GM21526 (cell line): ENCODE measurements at regions not wholly inside any gene's neighbourhood (a gene's known extent, or its start where the extent isn't known, plus 50 kb on each side); places are given as distances from the start of the nearest gene placed in this dataset.

Source experiments
- ATAC-seq: cut with Tn5 transposase; IDR thresholded peaks from one replicate; pipeline ENCODE4 v1.9.1; 2021; ENCODE audit warnings: moderate library complexity; ENCODE audit not compliant: unreplicated experiment, low FRiP score

DNA sequence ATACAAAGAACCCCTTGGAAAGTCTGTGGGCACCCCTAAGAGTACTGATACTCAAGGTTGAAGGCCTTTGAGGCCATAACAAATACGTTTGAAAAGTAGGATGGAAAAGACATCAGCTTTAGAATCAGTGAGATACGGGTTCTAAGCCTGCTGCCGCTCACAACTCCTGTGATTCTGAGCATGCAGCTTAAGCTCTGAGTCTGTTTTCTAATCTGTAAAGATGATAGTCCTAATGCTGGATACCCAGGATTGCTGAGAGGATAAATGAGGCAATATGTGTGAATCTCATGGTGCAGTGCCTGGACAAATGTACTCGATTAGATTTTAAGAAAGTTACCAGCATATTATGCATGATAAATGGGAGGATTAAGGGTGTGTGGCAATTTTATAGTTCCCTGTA lies 321.0 kb upstream of the HSF2 start:
- no peak for ATAC-seq

GRCh38 chr6:122079916-122080315 lies 319.5 kb upstream of the HSF2 start:
- no peak for ATAC-seq

- ATAC-seq: no peak
These were observed 317.5 kb upstream of the HSF2 start for GRCh38 chr6:122081921-122082320.

DNA sequence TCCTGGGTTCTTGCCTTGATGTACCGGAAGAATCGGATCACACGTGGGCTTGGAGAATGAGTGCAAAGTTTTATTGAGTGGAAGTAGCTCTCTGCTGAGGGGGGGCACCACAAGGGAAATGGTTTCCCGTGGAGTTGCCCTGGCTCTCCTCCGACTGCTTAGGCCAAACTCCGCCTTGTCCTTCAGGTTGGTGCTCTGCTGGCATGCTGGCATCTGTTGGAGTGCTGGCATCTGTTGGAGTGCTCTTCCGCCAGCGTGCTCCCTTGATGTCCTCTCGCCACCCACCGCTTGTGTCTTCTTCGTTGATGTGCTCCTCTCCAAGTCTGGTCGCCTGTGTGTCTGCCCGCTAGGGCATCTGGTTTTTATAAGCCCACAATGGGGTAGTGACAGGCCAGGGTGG lies 317.1 kb upstream of the HSF2 start:
- ATAC-seq: no peak

GRCh38 chr6:122092366-122092765 lies 307.1 kb upstream of the HSF2 start:
- ATAC-seq: no peak

DNA sequence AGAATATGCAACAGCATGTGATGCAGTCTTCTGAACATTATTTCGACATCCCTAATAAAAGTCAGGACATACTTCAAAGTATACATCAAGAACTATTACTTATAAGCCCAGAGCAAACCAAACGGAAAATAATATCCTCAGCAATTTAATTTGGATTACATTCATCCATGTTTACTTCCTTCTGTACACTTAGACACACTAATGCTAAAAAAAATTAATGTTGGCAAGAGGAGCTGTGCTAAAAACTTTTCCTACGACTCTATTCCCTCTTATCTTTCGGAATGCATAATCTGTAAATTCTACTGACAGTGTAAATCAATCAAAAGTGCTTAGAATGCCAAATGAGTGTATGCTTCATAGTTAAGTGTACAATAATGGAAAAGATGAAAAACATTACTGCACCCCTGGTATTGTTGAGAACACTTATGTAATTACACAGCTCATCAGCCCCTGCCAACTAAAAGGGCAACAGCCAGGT lies 301.2 kb upstream of the HSF2 start:
- no peak for ATAC-seq

GRCh38 chr6:122102026-122102425 lies 297.4 kb upstream of the HSF2 start:
- no peak for ATAC-seq

- no peak for ATAC-seq
These were observed 292.1 kb upstream of the HSF2 start for GRCh38 chr6:122107256-122107852.

DNA sequence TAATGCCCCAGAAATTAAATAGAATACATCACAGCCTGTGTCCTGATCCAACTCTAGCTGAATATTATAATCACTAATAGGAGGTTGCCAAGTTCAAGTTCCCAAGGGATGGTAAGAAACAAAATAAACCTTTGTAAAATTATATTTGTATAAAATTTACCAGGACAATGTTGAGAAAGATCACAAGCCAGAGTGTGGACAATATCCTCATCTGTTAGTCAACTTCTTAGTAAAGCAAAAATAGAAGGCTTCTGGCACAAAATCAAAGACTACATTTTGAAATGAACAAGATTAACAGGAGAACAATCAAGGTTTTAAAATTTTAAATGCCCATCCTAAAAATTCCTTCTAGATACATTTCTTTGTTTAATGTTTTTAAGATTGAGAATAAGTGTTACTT lies 290.4 kb upstream of the HSF2 start:
- no peak for ATAC-seq

- ATAC-seq: no peak
These were observed 284.7 kb upstream of the HSF2 start for GRCh38 chr6:122114717-122115116.

DNA sequence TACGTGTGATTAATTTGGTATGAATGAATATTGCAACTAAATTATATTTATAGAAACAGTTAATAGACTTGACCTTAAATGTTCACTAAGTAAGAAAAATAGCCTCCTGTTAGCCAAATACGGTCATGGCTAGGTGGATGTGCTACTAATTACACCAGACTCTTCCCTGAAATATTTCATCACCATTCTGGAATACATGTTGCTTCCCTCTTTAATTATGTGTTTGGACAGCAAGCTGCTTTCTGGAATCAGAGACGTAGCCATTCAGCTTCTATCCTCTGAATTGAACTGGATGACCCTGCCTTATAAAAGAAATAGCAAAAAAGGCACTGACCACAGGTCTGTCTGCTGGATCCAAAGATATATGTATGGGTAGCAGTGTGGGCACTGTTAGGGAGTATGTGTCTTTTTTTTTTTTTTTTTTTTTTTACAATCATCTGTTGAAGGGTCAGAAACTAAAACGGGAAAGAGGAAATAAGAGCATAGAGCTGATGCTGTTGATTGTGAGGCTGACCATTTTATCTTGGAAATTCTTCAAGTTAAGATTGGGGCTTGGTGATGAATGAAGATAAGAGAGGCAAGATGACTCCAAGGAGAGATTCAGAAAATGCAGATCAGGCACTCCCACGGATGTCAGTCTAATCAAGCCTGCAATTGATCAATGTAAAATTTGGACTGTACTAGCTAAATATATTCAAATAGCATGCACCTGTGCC lies 283.2 kb upstream of the HSF2 start:
- ATAC-seq: no peak

- no peak for ATAC-seq
These were observed 282.4 kb upstream of the HSF2 start for GRCh38 chr6:122116835-122117627.

DNA sequence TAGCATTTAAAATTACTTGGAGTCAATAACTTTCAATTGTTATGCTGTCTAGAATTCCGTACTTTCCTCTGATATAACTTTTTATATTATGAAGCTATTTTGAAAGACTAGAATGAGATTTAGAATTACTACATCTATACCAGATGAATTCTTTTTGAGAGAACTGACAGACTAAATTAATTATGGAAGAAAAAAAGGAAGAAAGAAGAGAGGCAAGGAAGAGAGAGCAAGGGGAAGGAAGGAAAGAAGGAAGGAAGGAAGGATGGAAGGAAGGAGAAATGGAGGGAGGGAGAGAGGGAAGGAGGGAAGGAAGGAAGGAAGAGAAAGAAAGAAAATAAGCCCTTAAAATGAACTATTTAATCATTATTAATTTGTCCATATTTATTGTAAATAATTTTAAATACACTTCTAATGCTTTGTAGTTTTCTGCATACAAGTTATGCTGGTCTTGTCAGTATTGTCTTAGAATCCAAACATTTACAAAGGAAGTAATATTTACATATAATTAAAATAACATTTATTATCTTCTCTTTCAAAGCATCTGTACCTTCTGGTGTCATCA lies 280.4 kb upstream of the HSF2 start:
- ATAC-seq: no peak

GRCh38 chr6:122122202-122122601 lies 277.2 kb upstream of the HSF2 start:
- no peak for ATAC-seq

DNA sequence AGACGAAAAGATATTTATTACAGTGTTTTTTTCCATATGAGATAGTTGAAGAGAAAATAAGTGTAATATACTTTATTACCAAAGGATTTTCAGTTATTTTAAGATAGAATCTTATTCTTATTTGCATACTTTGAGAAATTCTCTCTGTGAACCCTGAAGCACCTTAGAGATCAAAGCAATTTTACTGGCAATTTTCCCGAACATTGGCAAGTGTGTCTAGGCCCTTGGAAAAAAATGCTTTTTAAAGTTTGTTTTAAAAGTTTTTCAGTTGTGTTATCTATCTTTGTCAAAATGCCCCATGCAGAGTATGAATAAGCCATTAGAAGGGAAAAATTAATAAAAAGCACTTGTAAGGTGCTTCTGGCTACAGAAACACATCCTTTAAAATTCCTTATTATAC lies 276.8 kb upstream of the HSF2 start:
- ATAC-seq: no peak

DNA sequence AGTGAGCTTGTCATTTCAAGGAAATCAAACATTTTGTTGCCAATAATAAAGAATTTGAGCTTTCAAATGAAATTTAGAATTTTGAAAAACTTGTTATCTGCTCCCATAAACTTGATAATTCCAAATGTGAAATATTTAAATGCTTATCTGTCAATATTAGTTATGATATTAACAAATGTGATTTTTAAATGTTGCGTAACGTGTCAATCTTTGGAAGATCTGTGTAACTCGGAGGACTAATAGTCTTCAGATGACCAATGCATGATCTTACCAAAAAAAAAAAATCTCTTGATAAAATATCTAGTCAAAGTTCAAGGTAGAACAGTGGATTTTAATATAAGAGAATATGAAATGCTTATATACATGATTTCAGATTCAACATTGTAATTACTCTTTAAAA lies 274.5 kb upstream of the HSF2 start:
- no peak for ATAC-seq

DNA sequence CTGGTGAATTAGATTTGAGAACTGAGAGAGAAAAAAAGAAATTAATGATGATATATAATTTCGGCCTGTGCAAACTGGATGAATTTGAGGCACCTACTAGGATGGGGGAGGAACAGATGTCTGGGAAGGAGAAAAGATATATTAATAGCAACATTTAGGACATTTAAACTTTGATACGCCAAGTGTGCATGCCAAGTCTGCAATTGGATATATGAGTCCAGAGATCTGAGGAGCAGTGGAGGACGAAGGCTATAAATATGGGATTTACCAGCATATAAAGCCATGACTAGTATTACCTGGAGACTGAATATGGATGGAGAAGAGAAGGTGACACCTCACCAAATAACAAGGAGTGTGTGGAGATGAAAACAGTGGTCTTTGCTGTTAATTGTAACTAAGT lies 272.6 kb upstream of the HSF2 start:
- no peak for ATAC-seq

DNA sequence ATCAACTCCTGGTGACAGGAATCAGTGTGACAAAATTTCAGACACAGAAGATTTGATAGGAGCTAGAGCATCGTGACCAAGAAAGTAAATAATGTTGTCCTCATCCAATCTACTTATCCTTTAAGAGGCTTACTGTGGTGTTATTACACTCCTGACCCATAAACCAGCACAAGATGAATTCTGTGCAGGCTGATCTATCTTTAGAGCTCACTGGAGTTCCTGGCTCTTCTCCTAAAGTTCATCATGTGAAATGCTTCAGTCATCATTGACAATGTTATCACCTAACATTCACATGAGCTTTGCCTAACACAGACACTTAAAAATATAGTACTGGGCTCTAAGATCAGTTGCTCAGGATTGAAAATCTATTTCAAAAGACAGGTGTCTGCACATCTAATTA lies 271.0 kb upstream of the HSF2 start:
- no peak for ATAC-seq

DNA sequence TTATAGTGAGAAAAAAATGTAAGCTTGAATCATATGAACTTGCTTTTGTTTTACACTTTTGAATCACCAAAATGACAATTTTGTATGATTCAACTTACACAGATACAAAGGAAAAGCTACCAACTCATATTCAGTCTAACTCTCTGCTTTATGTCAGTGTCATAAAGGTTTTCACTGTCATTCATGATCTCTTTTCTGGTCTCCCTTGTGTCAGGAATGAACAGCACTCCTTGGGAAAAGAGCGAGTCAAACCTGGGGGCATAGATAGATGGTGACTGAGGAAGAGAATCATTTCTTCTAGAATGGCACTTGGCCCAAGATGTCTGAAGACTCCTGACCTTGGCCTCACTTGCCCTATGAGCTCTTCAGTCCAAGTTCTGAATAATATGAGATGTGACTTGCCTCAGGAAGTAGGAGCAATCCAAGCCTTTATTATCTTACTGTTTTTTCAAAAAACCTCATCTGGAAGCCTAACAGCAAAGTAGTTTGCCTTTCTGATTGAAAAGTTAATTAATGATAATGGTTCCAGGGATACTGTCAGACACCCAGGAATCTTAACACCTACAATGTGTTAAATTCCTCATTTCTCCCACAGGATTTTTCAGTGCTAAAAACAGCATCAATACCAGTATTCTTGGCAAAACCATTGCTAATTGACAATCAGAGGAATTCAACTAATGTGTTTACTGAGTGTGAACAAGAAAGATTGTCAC lies 270.0 kb upstream of the HSF2 start:
- ATAC-seq: no peak

DNA sequence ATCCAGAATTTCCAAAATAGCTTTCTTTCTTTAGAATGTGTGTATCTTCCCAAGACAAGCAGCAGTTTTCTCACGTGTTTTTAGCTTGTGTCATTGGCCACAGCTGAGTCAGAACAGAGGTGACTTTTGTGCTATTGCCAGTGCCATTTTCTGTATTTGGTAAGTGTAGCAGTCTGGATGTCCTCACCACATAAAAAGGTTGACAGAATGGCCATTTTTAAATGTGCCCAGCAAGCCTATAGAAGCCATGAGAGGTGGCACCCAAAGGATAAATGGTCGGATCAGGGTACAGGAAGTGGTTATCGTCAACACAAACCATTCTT lies 269.5 kb upstream of the HSF2 start:
- no peak for ATAC-seq

DNA sequence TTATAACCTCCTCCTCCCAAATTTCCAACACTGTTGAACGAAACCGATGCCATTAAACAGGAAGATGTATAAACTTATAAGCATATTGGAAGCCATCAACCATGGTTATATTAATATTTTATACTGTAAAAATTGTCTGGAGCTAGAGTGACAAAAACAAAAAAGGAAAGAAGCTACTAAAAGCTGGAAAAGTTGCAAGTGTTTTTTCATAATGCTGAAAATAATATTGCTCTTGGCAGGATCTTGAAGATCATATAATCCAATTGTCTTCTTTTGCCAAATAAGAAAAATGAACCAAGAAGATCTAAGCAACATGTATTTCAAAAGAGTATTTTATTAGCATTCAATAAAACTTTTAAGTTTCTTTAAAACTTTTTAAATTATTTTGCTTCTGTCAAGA lies 268.9 kb upstream of the HSF2 start:
- no peak for ATAC-seq
